ENCODE measurements at regions not wholly inside any gene's neighbourhood (a gene's known extent, or its start where the extent isn't known, plus 50 kb on each side); places are given as distances from the start of the nearest gene placed in this dataset.

DNA sequence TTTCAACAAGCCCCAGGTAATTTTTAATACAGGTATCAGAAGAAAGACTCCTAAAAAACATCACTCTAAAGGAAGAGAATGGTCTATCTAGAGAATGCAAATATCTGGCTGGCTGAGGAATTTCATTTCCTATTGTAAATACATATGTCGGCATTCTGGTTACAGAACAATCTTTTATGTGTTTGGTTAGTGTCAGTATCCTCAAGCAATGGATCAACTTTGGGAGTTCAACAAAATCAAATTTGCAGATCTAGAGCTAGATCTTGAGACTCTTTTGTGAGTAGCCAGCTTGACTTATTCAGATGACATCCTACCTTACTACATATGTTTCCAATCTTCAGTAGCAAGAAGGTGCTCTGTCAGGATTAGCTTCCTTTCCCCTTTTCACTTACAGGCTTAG, 145.1 kb downstream of the BTC start:
- Mint-ChIP-seq H3K4me3 (no peak overlapping the region), H3K27ac (no peak overlapping the region), H3K4me1 (peaks cover 20% of the 10 kb centered on the region), H3K27me3 (ENCODE audit: low read depth) (no peaks in the 10 kb centered on the region), H3K9me3 (peaks cover 15% of the 10 kb centered on the region), H3K36me3 (no peaks in the 10 kb centered on the region)
- DNase-seq (ENCODE audit: low spot score) (no peak), ATAC-seq (no peak)
- ChIA-PET CTCF (interaction anchor here (0.9 kb wide), 1 partner anchor 22 kb away, joined by 3 read pairs; no protein-coding TSS in a partner anchor), POLR2A (interaction anchor here (0.5 kb wide), 1 partner anchor 1098 kb away, joined by 6 read pairs; no protein-coding TSS in a partner anchor)
- TF ChIP-seq, protein P1, sequence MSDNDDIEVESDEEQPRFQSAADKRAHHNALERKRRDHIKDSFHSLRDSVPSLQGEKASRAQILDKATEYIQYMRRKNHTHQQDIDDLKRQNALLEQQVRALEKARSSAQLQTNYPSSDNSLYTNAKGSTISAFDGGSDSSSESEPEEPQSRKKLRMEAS (CRISPR knock-in tag; IDR thresholded peaks at IDR 0.05) = no peak
- no peak for TF ChIP-seq RORB (CRISPR knock-in tag; IDR thresholded peaks at IDR 0.05)
- TF ChIP-seq, protein P2, sequence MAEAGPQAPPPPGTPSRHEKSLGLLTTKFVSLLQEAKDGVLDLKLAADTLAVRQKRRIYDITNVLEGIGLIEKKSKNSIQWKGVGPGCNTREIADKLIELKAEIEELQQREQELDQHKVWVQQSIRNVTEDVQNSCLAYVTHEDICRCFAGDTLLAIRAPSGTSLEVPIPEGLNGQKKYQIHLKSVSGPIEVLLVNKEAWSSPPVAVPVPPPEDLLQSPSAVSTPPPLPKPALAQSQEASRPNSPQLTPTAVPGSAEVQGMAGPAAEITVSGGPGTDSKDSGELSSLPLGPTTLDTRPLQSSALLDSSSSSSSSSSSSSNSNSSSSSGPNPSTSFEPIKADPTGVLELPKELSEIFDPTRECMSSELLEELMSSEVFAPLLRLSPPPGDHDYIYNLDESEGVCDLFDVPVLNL (CRISPR knock-in tag; IDR thresholded peaks at IDR 0.05; ENCODE audit: borderline replicate concordance, low read depth) = no peak
- TF ChIP-seq NFATC4 (CRISPR knock-in tag; IDR thresholded peaks at IDR 0.05) = no peak
- TF ChIP-seq, protein P3, sequence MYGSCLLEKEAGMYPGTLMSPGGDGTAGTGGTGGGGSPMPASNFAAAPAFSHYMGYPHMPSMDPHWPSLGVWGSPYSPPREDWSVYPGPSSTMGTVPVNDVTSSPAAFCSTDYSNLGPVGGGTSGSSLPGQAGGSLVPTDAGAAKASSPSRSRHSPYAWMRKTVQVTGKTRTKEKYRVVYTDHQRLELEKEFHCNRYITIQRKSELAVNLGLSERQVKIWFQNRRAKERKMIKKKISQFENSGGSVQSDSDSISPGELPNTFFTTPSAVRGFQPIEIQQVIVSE (CRISPR knock-in tag; IDR thresholded peaks at IDR 0.05; ENCODE audit: borderline replicate concordance) = no peak
- TF ChIP-seq, protein P4, sequence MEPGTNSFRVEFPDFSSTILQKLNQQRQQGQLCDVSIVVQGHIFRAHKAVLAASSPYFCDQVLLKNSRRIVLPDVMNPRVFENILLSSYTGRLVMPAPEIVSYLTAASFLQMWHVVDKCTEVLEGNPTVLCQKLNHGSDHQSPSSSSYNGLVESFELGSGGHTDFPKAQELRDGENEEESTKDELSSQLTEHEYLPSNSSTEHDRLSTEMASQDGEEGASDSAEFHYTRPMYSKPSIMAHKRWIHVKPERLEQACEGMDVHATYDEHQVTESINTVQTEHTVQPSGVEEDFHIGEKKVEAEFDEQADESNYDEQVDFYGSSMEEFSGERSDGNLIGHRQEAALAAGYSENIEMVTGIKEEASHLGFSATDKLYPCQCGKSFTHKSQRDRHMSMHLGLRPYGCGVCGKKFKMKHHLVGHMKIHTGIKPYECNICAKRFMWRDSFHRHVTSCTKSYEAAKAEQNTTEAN (CRISPR knock-in tag; IDR thresholded peaks at IDR 0.05) = no peak
- no peak for TF ChIP-seq FOXK1 (CRISPR knock-in tag; IDR thresholded peaks at IDR 0.05)
- no peak for TF ChIP-seq NFE2L1 (CRISPR knock-in tag; IDR thresholded peaks at IDR 0.05)
- TF ChIP-seq KAT7 (CRISPR knock-in tag; IDR thresholded peaks at IDR 0.05; ENCODE audit: borderline replicate concordance) = no peak
- TF ChIP-seq GRHL2 (CRISPR knock-in tag; IDR thresholded peaks at IDR 0.05; ENCODE audit: insufficient replicate concordance, severe bottlenecking) = no peak
- TF ChIP-seq HMGA2 (CRISPR knock-in tag; IDR thresholded peaks at IDR 0.05) = no peak
- no peak for TF ChIP-seq JUN (CRISPR knock-in tag; IDR thresholded peaks at IDR 0.05)

DNA sequence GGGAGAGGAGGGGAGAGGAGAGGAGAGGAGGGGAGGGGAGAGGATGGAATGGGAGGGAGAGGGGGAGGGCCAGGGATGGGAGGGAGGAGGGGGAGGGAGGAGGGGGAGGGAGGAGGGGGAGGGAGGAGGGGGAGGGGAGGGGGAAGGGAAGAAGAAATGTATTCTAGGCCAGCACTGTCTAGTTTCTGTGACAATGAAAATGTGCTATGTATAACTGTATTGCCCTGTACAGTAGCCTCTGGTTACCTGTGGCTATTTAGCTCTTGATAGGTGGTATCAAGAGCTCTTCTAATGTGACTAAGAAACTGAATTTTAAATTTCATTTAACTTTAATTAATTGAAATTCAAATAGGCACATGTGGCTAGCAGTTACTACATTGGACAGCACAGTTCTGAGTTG, 143.1 kb downstream of the BTC start:
- Mint-ChIP-seq H3K27me3 (ENCODE audit: low read depth) (no peaks in the 10 kb centered on the region), H3K36me3 (no peaks in the 10 kb centered on the region), H3K27ac (no peak overlapping the region), H3K9me3 (peaks cover 3% of the 10 kb centered on the region; the same call in 1 of the 2 replicates), H3K4me3 (no peak overlapping the region), H3K4me1 (peaks cover 20% of the 10 kb centered on the region)
- CTCF ChIA-PET = no interaction called here
- ATAC-seq (no peak), DNase-seq (ENCODE audit: low spot score) (no peak)
- POLR2A ChIA-PET = no interaction called here
- TF ChIP-seq ZNF671 (CRISPR knock-in tag; IDR thresholded peaks at IDR 0.05) = no peak
- TF ChIP-seq ELF4 (CRISPR knock-in tag; IDR thresholded peaks at IDR 0.05; ENCODE audit: low read depth) = no peak
- TF ChIP-seq PRRX2 (CRISPR knock-in tag; IDR thresholded peaks at IDR 0.05) = no peak
- TF ChIP-seq, protein P5, sequence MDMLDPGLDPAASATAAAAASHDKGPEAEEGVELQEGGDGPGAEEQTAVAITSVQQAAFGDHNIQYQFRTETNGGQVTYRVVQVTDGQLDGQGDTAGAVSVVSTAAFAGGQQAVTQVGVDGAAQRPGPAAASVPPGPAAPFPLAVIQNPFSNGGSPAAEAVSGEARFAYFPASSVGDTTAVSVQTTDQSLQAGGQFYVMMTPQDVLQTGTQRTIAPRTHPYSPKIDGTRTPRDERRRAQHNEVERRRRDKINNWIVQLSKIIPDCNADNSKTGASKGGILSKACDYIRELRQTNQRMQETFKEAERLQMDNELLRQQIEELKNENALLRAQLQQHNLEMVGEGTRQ (CRISPR knock-in tag; IDR thresholded peaks at IDR 0.05) = no peak
- TF ChIP-seq, protein P3 (CRISPR knock-in tag; IDR thresholded peaks at IDR 0.05; ENCODE audit: borderline replicate concordance) = no peak
- TF ChIP-seq, protein P6, sequence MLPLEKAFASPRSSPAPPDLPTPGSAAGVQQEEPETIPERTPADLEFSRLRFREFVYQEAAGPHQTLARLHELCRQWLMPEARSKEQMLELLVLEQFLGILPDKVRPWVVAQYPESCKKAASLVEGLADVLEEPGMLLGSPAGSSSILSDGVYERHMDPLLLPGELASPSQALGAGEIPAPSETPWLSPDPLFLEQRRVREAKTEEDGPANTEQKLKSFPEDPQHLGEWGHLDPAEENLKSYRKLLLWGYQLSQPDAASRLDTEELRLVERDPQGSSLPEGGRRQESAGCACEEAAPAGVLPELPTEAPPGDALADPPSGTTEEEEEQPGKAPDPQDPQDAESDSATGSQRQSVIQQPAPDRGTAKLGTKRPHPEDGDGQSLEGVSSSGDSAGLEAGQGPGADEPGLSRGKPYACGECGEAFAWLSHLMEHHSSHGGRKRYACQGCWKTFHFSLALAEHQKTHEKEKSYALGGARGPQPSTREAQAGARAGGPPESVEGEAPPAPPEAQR (CRISPR knock-in tag; IDR thresholded peaks at IDR 0.05) = no peak
- TF ChIP-seq CREB1 (CRISPR knock-in tag; IDR thresholded peaks at IDR 0.05) = no peak
- TF ChIP-seq, protein P7, sequence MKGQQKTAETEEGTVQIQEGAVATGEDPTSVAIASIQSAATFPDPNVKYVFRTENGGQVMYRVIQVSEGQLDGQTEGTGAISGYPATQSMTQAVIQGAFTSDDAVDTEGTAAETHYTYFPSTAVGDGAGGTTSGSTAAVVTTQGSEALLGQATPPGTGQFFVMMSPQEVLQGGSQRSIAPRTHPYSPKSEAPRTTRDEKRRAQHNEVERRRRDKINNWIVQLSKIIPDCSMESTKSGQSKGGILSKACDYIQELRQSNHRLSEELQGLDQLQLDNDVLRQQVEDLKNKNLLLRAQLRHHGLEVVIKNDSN (CRISPR knock-in tag; IDR thresholded peaks at IDR 0.05) = no peak
- no peak for TF ChIP-seq GRHL2 (CRISPR knock-in tag; IDR thresholded peaks at IDR 0.05; ENCODE audit: insufficient replicate concordance, severe bottlenecking)
